CD14-positive monocyte (primary cell): ENCODE measurements at regions not wholly inside any gene's neighbourhood (a gene's known extent, or its start where the extent isn't known, plus 50 kb on each side); places are given as distances from the start of the nearest gene placed in this dataset.
A peak's percentile ranks its signal among the peaks of the same experiment; 100 is the strongest.

ENCODE experiments used
- DNase-seq, 3 donors: peaks; one replicate each; pipeline ENCODE4 v3.0.0-alpha.2; 2011 to 2022
- H2AFZ ChIP-seq: 2 replicates; pipeline ENCODE4 v1.6.0; 2012; ENCODE audit warnings: mild to moderate bottlenecking, low read depth, low read length, inconsistent platforms; ENCODE audit not compliant: insufficient read depth, poor library complexity, severe bottlenecking
- H3K27ac ChIP-seq, 2 donors: 1 replicate in 1 of 2; 2 replicates in 1 of 2; pipeline ENCODE4 v1.5.1; 2012 to 2013; ENCODE audit warnings: low read length in 2 of 2, control low read depth in 1 of 2, inconsistent platforms in 1 of 2, low read depth in 1 of 2, mild to moderate bottlenecking in 1 of 2
- H3K27me3 ChIP-seq, 2 donors: one replicate each; pipeline versions ENCODE4 v1.6.0 to v1.6.1; 2011 to 2013; ENCODE audit warnings: low read length in 2 of 2; ENCODE audit not compliant: control insufficient read depth in 2 of 2, insufficient read depth in 2 of 2
- H3K36me3 ChIP-seq, 2 donors: replicated peaks in 1 of 2; 1 replicate in 1 of 2; 2 replicates in 1 of 2; pipeline versions ENCODE4 v1.5.1 to v1.6.1; 2012 to 2013; ENCODE audit warnings: low read length in 2 of 2, control low read depth in 1 of 2, inconsistent platforms in 1 of 2, mild to moderate bottlenecking in 1 of 2; ENCODE audit not compliant: insufficient read depth in 2 of 2, control insufficient read depth in 1 of 2
- H3K4me1 ChIP-seq, 2 donors: 1 replicate in 1 of 2; 2 replicates in 1 of 2; pipeline versions ENCODE4 v1.5.1 to v1.6.1; 2012 to 2013; ENCODE audit warnings: low read length in 2 of 2, control low read depth in 1 of 2, inconsistent platforms in 1 of 2, mild to moderate bottlenecking in 1 of 2, moderate library complexity in 1 of 2; ENCODE audit not compliant: insufficient read depth in 2 of 2, control insufficient read depth in 1 of 2
- H3K4me2 ChIP-seq: replicated peaks from 2 replicates; pipeline ENCODE3; 2012; ENCODE audit warnings: low read length, moderate library complexity, mild to moderate bottlenecking; ENCODE audit not compliant: poor library complexity, severe bottlenecking; ENCODE audit errors: extremely low read depth
- H3K4me3 ChIP-seq, 3 experiments: fragments of 200-600 bp in 1 of 3; sonication (generic) in 1 of 3; replicated peaks in 1 of 3; 1 replicate in 2 of 3; 2 replicates in 1 of 3; pipeline ENCODE4 v1.5.1; 2011 to 2013; ENCODE audit warnings: low read length in 3 of 3, mild to moderate bottlenecking in 3 of 3, control low read depth in 2 of 3, low read depth in 2 of 3, inconsistent platforms in 1 of 3, moderate library complexity in 1 of 3
- H3K79me2 ChIP-seq: 2 replicates; pipeline ENCODE4 v1.6.0; 2012; ENCODE audit warnings: mild to moderate bottlenecking, control low read depth, inconsistent platforms, low read length, moderate library complexity; ENCODE audit not compliant: insufficient read depth
- H3K9ac ChIP-seq: 2 replicates; pipeline ENCODE4 v1.6.0; 2017; ENCODE audit warnings: low read length, mild to moderate bottlenecking; ENCODE audit not compliant: insufficient read depth, poor library complexity, severe bottlenecking
- H3K9me3 ChIP-seq, 2 donors: replicated peaks in 1 of 2; 1 replicate in 1 of 2; 2 replicates in 1 of 2; pipeline versions ENCODE4 v1.5.1 to v1.6.1; 2012 to 2013; ENCODE audit warnings: low read length in 2 of 2, control low read depth in 1 of 2; ENCODE audit not compliant: control insufficient read depth in 1 of 2, insufficient read depth in 1 of 2
- H4K20me1 ChIP-seq: 2 replicates; pipeline ENCODE4 v1.6.0; 2012; ENCODE audit warnings: mild to moderate bottlenecking, low read length, control low read depth, moderate library complexity; ENCODE audit not compliant: insufficient read depth
- H3K27ac Mint-ChIP-seq, 7 donors: one replicate each; pipeline ENCODE4 v1.8.0; 2020; ENCODE audit warnings: mild to moderate bottlenecking in 7 of 7, mixed read lengths in 7 of 7, moderate library complexity in 6 of 7, inconsistent platforms in 2 of 7
- H3K27me3 Mint-ChIP-seq, 3 donors: one replicate each; pipeline ENCODE4 v1.8.0; 2021 to 2022; ENCODE audit warnings: low read depth in 3 of 3, mild to moderate bottlenecking in 3 of 3, mixed read lengths in 3 of 3, moderate library complexity in 3 of 3, inconsistent platforms in 1 of 3
- H3K36me3 Mint-ChIP-seq, 2 donors: one replicate each; pipeline ENCODE4 v1.8.0; 2020; ENCODE audit warnings: mixed read lengths in 2 of 2, inconsistent platforms in 1 of 2, mild to moderate bottlenecking in 1 of 2
- H3K4me1 Mint-ChIP-seq: one replicate; pipeline ENCODE4 v1.8.0; 2020; ENCODE audit warnings: mild to moderate bottlenecking, mixed read lengths
- H3K4me3 Mint-ChIP-seq, 2 donors: one replicate each; pipeline ENCODE4 v1.8.0; 2020; ENCODE audit warnings: mild to moderate bottlenecking in 2 of 2, mixed read lengths in 2 of 2, moderate library complexity in 1 of 2
- H3K9me3 Mint-ChIP-seq, 7 donors: one replicate each; pipeline ENCODE4 v1.8.0; 2020 to 2022; ENCODE audit warnings: mixed read lengths in 7 of 7, mild to moderate bottlenecking in 6 of 7, moderate library complexity in 6 of 7, inconsistent platforms in 2 of 7
- WGBS: methylation state at CpG from one replicate; pipeline ENCODE4 v1.1.5; 2013; ENCODE audit warnings: missing lambda C conversion rate; ENCODE audit not compliant: insufficient coverage; 5-methylcytosine and 5-hydroxymethylcytosine counted together
- intact Hi-C, 2 donors: fragments of 100-400 bp; cut with micrococcal nuclease; formaldehyde crosslinking; loops; one replicate each; pipeline versions ENCODE4 v1.15.0 to v1.15.1; 2023
- TF ChIP-seq, protein P1 (sequence below): fragments of 200-600 bp; IDR thresholded peaks from one replicate; pipeline ENCODE4 v1.8.0; 2022; ENCODE audit warnings: antibody characterized with exemption, mild to moderate bottlenecking

DNA sequence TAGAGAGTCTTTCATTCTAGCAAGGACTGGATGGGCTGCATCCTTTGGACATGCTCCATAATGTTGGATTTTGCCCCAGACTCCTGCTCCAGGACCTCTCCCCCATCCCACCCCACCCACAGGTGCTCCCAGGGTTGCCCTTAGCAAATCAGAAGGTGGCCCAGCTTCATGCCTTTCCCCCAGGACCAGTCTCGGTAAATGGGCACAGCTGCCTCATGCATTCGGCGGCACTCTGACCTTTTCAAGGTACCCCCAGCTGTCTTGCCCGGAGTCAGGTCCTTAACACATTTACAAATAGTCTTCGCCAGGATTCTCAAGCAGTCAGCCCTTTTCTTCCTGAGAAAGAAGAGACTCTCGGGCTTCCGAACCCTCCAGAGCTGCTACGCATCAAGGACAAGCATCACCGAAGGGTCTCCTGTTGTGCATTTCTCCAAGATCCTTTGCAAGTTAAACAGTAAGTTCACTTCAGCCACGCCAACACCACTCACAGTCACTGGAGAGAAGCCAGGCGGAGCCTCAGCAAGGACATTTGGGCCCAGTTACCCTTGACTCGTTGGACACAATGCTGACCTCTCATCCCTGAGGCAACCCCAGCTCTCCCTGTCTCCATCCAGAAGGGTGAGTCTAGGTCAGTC is 287.8 kb downstream of the FAM43A start:
- intact Hi-C loops: loop anchor here in 1 of 2 donors (10.0 kb wide), 1 partner anchor 261 kb away; no protein-coding TSS in a partner anchor
- Histone ChIP-seq H3K36me3 (no peaks in the 10 kb centered on the region), H3K9me3 (no peaks in the 10 kb centered on the region), H3K4me1 (peaks cover 11 to 12% of the 10 kb centered on the region in 2 donors), H3K27ac (no peak overlapping the region), H2AFZ (no peak overlapping the region), H3K9ac (no peak overlapping the region), H3K4me3 (no peak overlapping the region), H3K27me3 (no peaks in the 10 kb centered on the region), H3K4me2 (no peak overlapping the region), H4K20me1 (no peaks in the 10 kb centered on the region), H3K79me2 (no peaks in the 10 kb centered on the region)
- Mint-ChIP-seq H3K4me3 (no peak overlapping the region), H3K36me3 (peaks cover 0 to 2% of the 10 kb centered on the region in 2 donors), H3K9me3 (peaks cover 0 to 1% (median 0%) of the 10 kb centered on the region in 7 donors), H3K27ac (peak overlapping the region in 1 of 7 donors; percentile 19), H3K27me3 (peaks cover 1 to 4% (median 3%) of the 10 kb centered on the region in 3 donors), H3K4me1 (peaks cover 21% of the 10 kb centered on the region)
- no peak for DNase-seq
- TF ChIP-seq, protein P1, sequence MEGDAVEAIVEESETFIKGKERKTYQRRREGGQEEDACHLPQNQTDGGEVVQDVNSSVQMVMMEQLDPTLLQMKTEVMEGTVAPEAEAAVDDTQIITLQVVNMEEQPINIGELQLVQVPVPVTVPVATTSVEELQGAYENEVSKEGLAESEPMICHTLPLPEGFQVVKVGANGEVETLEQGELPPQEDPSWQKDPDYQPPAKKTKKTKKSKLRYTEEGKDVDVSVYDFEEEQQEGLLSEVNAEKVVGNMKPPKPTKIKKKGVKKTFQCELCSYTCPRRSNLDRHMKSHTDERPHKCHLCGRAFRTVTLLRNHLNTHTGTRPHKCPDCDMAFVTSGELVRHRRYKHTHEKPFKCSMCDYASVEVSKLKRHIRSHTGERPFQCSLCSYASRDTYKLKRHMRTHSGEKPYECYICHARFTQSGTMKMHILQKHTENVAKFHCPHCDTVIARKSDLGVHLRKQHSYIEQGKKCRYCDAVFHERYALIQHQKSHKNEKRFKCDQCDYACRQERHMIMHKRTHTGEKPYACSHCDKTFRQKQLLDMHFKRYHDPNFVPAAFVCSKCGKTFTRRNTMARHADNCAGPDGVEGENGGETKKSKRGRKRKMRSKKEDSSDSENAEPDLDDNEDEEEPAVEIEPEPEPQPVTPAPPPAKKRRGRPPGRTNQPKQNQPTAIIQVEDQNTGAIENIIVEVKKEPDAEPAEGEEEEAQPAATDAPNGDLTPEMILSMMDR: no peak
- 88% methylated on average over 12 of the region's 12 CpGs for whole genome bisulfite sequencing

DNA sequence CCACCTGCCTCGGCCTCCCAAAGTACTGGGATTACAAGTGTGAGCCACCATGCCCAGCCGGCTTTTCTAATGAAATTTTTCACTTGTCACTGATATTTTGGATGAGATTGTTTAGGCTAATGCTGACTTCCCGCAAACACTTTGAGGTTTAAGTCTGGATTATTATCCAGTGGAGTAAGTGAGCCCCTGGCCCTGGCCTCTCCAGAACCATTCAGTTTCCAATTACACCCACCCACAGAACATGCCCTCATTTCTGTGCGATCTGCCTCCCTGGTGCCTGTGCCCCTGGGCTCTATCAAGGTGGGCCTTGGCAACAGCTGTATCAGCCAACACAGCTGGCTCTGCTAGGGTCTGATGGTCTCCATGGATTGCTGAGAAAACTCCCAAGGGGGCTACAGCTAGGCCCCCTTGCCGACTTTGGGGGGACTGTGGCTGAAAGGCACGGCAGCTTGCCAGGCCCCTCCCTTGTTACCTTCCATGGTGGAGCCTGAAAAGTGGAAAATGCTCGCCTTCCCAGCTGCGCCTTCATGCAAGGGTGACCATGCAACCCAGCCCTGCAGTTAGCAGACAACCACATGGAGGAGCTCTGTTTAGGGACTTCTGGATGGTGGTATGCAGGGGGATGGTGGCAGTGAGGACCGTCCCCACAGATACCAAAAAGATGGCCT is 288.9 kb downstream of the FAM43A start:
- Mint-ChIP-seq H3K4me3 (no peak overlapping the region), H3K27ac (no peak overlapping the region)
- WGBS: 93% methylated on average over 6 of the region's 9 CpGs

More for the DNA sequence above, 288.9 kb downstream of the FAM43A start:
- intact Hi-C loops: loop anchor here in 1 of 2 donors (10.0 kb wide), 1 partner anchor 260 kb away; no protein-coding TSS in a partner anchor
- Histone ChIP-seq H3K36me3 (no peaks in the 10 kb centered on the region), H3K27ac (no peak overlapping the region), H3K79me2 (no peaks in the 10 kb centered on the region), H3K9ac (no peak overlapping the region), H3K9me3 (no peaks in the 10 kb centered on the region), H3K4me1 (peaks cover 11 to 12% of the 10 kb centered on the region in 2 donors), H4K20me1 (no peaks in the 10 kb centered on the region), H2AFZ (no peak overlapping the region), H3K4me3 (no peak overlapping the region), H3K27me3 (no peaks in the 10 kb centered on the region), H3K4me2 (no peak overlapping the region)
- Mint-ChIP-seq H3K27me3 (peaks cover 1 to 4% (median 3%) of the 10 kb centered on the region in 3 donors), H3K36me3 (peaks cover 0 to 2% of the 10 kb centered on the region in 2 donors), H3K9me3 (peaks cover 0 to 1% (median 0%) of the 10 kb centered on the region in 7 donors), H3K4me1 (peaks cover 21% of the 10 kb centered on the region)
- no peak for DNase-seq
- TF ChIP-seq, protein P1: no peak
